ENCODE measurements at regions not wholly inside any gene's neighbourhood (a gene's known extent, or its start where the extent isn't known, plus 50 kb on each side); places are given as distances from the start of the nearest gene placed in this dataset.

GRCh38 chr6:140572867-140573266 lies 1198.4 kb upstream of the CITED2 start:
- Histone ChIP-seq H3K4me1 (ENCODE audit: insufficient read depth, insufficient read length) (no peaks in the 10 kb centered on the region), H3K9me3 (ENCODE audit: insufficient read depth, low read length) (peaks cover 4% of the 10 kb centered on the region; the same call in 1 of the 2 replicates), H3K9ac (ENCODE audit: insufficient read length, low read depth) (no peak overlapping the region), H3K27me3 (ENCODE audit: insufficient read depth, insufficient read length) (no peaks in the 10 kb centered on the region), H3K4me3 (ENCODE audit: insufficient read length, low read depth) (no peak overlapping the region), H3K36me3 (ENCODE audit: insufficient read depth, insufficient read length, low read length) (no peaks in the 10 kb centered on the region)
- no peak for TF ChIP-seq YY1 (IDR thresholded peaks at IDR 0.05; ENCODE audit: insufficient read depth, insufficient read length)
- no peak for TF ChIP-seq ZNF274 (IDR thresholded peaks at IDR 0.05; ENCODE audit: low read depth, low read length)
- no peak for TF ChIP-seq SUZ12 (IDR thresholded peaks at IDR 0.05; ENCODE audit: extremely low read depth, insufficient read depth, insufficient read length)
- no peak for DNase-seq (ENCODE audit: low read depth, low spot score)

GRCh38 chr6:140572129-140572528 lies 1197.7 kb upstream of the CITED2 start:
- no peak overlapping the region for H3K4me3 ChIP-seq (ENCODE audit: insufficient read length, low read depth)
- peaks cover 4% of the 10 kb centered on the region; the same call in 1 of the 2 replicates for H3K9me3 ChIP-seq (ENCODE audit: insufficient read depth, low read length)
- TF ChIP-seq YY1 (IDR thresholded peaks at IDR 0.05; ENCODE audit: insufficient read depth, insufficient read length) (no peak), ZNF274 (IDR thresholded peaks at IDR 0.05; ENCODE audit: low read depth, low read length) (no peak), SUZ12 (IDR thresholded peaks at IDR 0.05; ENCODE audit: extremely low read depth, insufficient read depth, insufficient read length) (no peak)
- no peak overlapping the region for H3K9ac ChIP-seq (ENCODE audit: insufficient read length, low read depth)
- no peak for DNase-seq (ENCODE audit: low read depth, low spot score)
- no peaks in the 10 kb centered on the region for H3K36me3 ChIP-seq (ENCODE audit: insufficient read depth, insufficient read length, low read length)
- H3K27me3 ChIP-seq (ENCODE audit: insufficient read depth, insufficient read length): no peaks in the 10 kb centered on the region
- H3K4me1 ChIP-seq (ENCODE audit: insufficient read depth, insufficient read length): no peaks in the 10 kb centered on the region

- TF ChIP-seq SUZ12 (IDR thresholded peaks at IDR 0.05; ENCODE audit: extremely low read depth, insufficient read depth, insufficient read length) (no peak), YY1 (IDR thresholded peaks at IDR 0.05; ENCODE audit: insufficient read depth, insufficient read length) (no peak), ZNF274 (IDR thresholded peaks at IDR 0.05; ENCODE audit: low read depth, low read length) (no peak)
- Histone ChIP-seq H3K9ac (ENCODE audit: insufficient read length, low read depth) (no peak overlapping the region), H3K36me3 (ENCODE audit: insufficient read depth, insufficient read length, low read length) (no peaks in the 10 kb centered on the region), H3K9me3 (ENCODE audit: insufficient read depth, low read length) (peaks cover 4% of the 10 kb centered on the region; the same call in 1 of the 2 replicates), H3K4me3 (ENCODE audit: insufficient read length, low read depth) (no peak overlapping the region), H3K4me1 (ENCODE audit: insufficient read depth, insufficient read length) (no peaks in the 10 kb centered on the region), H3K27me3 (ENCODE audit: insufficient read depth, insufficient read length) (no peaks in the 10 kb centered on the region)
- no peak for DNase-seq (ENCODE audit: low read depth, low spot score)
Measured at GRCh38 chr6:140571145-140571544, 1196.7 kb upstream of the CITED2 start.

- Histone ChIP-seq H3K9me3 (ENCODE audit: insufficient read depth, low read length) (peaks cover 4% of the 10 kb centered on the region; the same call in 1 of the 2 replicates), H3K36me3 (ENCODE audit: insufficient read depth, insufficient read length, low read length) (no peaks in the 10 kb centered on the region), H3K27me3 (ENCODE audit: insufficient read depth, insufficient read length) (no peaks in the 10 kb centered on the region)
Measured at GRCh38 chr6:140567466-140567865, 1193.0 kb upstream of the CITED2 start.

GRCh38 chr6:140566781-140567277 lies 1192.4 kb upstream of the CITED2 start:
- Histone ChIP-seq H3K4me1 (ENCODE audit: insufficient read depth, insufficient read length) (no peaks in the 10 kb centered on the region), H3K9ac (ENCODE audit: insufficient read length, low read depth) (no peak overlapping the region), H3K36me3 (ENCODE audit: insufficient read depth, insufficient read length, low read length) (no peaks in the 10 kb centered on the region), H3K4me3 (ENCODE audit: insufficient read length, low read depth) (no peak overlapping the region), H3K27me3 (ENCODE audit: insufficient read depth, insufficient read length) (no peaks in the 10 kb centered on the region), H3K9me3 (ENCODE audit: insufficient read depth, low read length) (peaks cover 4% of the 10 kb centered on the region; the same call in 1 of the 2 replicates)
- TF ChIP-seq YY1 (IDR thresholded peaks at IDR 0.05; ENCODE audit: insufficient read depth, insufficient read length) (no peak), SUZ12 (IDR thresholded peaks at IDR 0.05; ENCODE audit: extremely low read depth, insufficient read depth, insufficient read length) (no peak), ZNF274 (IDR thresholded peaks at IDR 0.05; ENCODE audit: low read depth, low read length) (no peak)
- no peak for DNase-seq (ENCODE audit: low read depth, low spot score)

More at GRCh38 chr6:140567466-140567865, 1193.0 kb upstream of the CITED2 start:
- H3K4me3 ChIP-seq (ENCODE audit: insufficient read length, low read depth): no peak overlapping the region
- TF ChIP-seq YY1 (IDR thresholded peaks at IDR 0.05; ENCODE audit: insufficient read depth, insufficient read length) (no peak), ZNF274 (IDR thresholded peaks at IDR 0.05; ENCODE audit: low read depth, low read length) (no peak), SUZ12 (IDR thresholded peaks at IDR 0.05; ENCODE audit: extremely low read depth, insufficient read depth, insufficient read length) (no peak)
- DNase-seq (ENCODE audit: low read depth, low spot score): no peak
- no peak overlapping the region for H3K9ac ChIP-seq (ENCODE audit: insufficient read length, low read depth)
- no peaks in the 10 kb centered on the region for H3K4me1 ChIP-seq (ENCODE audit: insufficient read depth, insufficient read length)

GRCh38 chr6:140563728-140564127 lies 1189.3 kb upstream of the CITED2 start:
- no peak for TF ChIP-seq YY1 (IDR thresholded peaks at IDR 0.05; ENCODE audit: insufficient read depth, insufficient read length)
- TF ChIP-seq ZNF274 (IDR thresholded peaks at IDR 0.05; ENCODE audit: low read depth, low read length): no peak
- TF ChIP-seq SUZ12 (IDR thresholded peaks at IDR 0.05; ENCODE audit: extremely low read depth, insufficient read depth, insufficient read length): no peak
- H3K4me1 ChIP-seq (ENCODE audit: insufficient read depth, insufficient read length): no peaks in the 10 kb centered on the region
- peaks cover 2% of the 10 kb centered on the region; the same call in 1 of the 2 replicates for H3K9me3 ChIP-seq (ENCODE audit: insufficient read depth, low read length)
- no peaks in the 10 kb centered on the region for H3K27me3 ChIP-seq (ENCODE audit: insufficient read depth, insufficient read length)
- no peak for DNase-seq (ENCODE audit: low read depth, low spot score)
- H3K36me3 ChIP-seq (ENCODE audit: insufficient read depth, insufficient read length, low read length): no peaks in the 10 kb centered on the region
- no peak overlapping the region for H3K4me3 ChIP-seq (ENCODE audit: insufficient read length, low read depth)
- H3K9ac ChIP-seq (ENCODE audit: insufficient read length, low read depth): no peak overlapping the region

- no peaks in the 10 kb centered on the region for H3K9me3 ChIP-seq (ENCODE audit: insufficient read depth, low read length)
- no peak for DNase-seq (ENCODE audit: low read depth, low spot score)
- no peaks in the 10 kb centered on the region for H3K4me1 ChIP-seq (ENCODE audit: insufficient read depth, insufficient read length)
- TF ChIP-seq YY1 (IDR thresholded peaks at IDR 0.05; ENCODE audit: insufficient read depth, insufficient read length) (no peak), SUZ12 (IDR thresholded peaks at IDR 0.05; ENCODE audit: extremely low read depth, insufficient read depth, insufficient read length) (no peak), ZNF274 (IDR thresholded peaks at IDR 0.05; ENCODE audit: low read depth, low read length) (no peak)
- no peaks in the 10 kb centered on the region for H3K36me3 ChIP-seq (ENCODE audit: insufficient read depth, insufficient read length, low read length)
- H3K27me3 ChIP-seq (ENCODE audit: insufficient read depth, insufficient read length): no peaks in the 10 kb centered on the region
- H3K4me3 ChIP-seq (ENCODE audit: insufficient read length, low read depth): no peak overlapping the region
- no peak overlapping the region for H3K9ac ChIP-seq (ENCODE audit: insufficient read length, low read depth)
Measured at GRCh38 chr6:140561701-140562100, 1187.3 kb upstream of the CITED2 start.
